ENCODE measurements at regions not wholly inside any gene's neighbourhood (a gene's known extent, or its start where the extent isn't known, plus 50 kb on each side); places are given as distances from the start of the nearest gene placed in this dataset.

GRCh38 chr7:124429923-124430322 is 335.7 kb downstream of the GPR37 start:
- TF ChIP-seq EP300 (IDR thresholded peaks at IDR 0.05) (no peak), POLR2A (IDR thresholded peaks at IDR 0.05) (no peak)
- TF ChIP-seq, protein P1, sequence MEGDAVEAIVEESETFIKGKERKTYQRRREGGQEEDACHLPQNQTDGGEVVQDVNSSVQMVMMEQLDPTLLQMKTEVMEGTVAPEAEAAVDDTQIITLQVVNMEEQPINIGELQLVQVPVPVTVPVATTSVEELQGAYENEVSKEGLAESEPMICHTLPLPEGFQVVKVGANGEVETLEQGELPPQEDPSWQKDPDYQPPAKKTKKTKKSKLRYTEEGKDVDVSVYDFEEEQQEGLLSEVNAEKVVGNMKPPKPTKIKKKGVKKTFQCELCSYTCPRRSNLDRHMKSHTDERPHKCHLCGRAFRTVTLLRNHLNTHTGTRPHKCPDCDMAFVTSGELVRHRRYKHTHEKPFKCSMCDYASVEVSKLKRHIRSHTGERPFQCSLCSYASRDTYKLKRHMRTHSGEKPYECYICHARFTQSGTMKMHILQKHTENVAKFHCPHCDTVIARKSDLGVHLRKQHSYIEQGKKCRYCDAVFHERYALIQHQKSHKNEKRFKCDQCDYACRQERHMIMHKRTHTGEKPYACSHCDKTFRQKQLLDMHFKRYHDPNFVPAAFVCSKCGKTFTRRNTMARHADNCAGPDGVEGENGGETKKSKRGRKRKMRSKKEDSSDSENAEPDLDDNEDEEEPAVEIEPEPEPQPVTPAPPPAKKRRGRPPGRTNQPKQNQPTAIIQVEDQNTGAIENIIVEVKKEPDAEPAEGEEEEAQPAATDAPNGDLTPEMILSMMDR (IDR thresholded peaks at IDR 0.05): no peak
